HEK293T (cell line): ENCODE measurements at regions not wholly inside any gene's neighbourhood (a gene's known extent, or its start where the extent isn't known, plus 50 kb on each side); places are given as distances from the start of the nearest gene placed in this dataset.

Experiments used
- FOXM1 ChIP-seq: fragments of 450-650 bp; IDR thresholded peaks from 2 replicates; pipeline ENCODE4 v1.6.1; 2017; ENCODE audit warnings: mild to moderate bottlenecking, borderline replicate concordance
- SUZ12 ChIP-seq: fragments of 450-650 bp; IDR thresholded peaks from 2 replicates; pipeline ENCODE4 v1.6.1; 2016; ENCODE audit warnings: mild to moderate bottlenecking
- TARDBP ChIP-seq: fragments of 450-650 bp; IDR thresholded peaks from 2 replicates; pipeline ENCODE4 v1.6.1; 2016

- no peak for TF ChIP-seq TARDBP
- no peak for TF ChIP-seq SUZ12
- no peak for TF ChIP-seq FOXM1
Observed at GRCh38 chr2:204078003-204078698, 141.6 kb downstream of the ICOS start.
